ENCODE measurements at regions not wholly inside any gene's neighbourhood (a gene's known extent, or its start where the extent isn't known, plus 50 kb on each side); places are given as distances from the start of the nearest gene placed in this dataset.
"Not testable (repeated sequence)": the region's sequence is repeated elsewhere in the genome, so short reads cannot be mapped to it uniquely, and the experiment has no call there.

DNA sequence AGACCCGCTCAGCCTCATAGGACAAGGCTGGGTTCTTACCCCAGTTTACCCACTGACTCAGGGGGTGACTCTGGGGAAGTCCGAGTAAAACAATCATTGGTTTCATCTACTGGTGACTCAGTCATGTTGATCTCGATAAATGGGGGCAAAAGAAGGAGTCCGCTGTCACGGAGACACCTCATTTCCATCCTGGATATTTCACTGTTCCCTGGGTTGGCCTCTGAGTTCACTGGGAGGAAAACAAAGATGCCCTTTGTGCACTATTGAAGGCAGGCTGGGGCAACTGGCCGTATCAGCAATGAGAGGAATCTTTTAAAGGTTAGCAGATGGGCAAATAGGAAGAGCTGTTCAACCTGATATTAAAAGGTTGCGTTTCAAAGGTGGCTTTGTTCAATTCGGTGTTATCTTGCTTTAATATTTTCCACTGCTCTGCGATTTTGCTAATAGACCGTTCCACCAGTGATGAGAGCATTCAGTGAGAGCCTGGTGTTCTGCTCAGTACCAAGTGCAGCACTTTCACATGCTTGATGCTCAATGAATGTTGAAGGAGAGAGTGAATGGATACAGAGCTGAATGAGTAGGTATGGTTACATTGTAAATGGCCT, 110.2 kb upstream of the EGFLAM start:
- DNase-seq: no peak

DNA sequence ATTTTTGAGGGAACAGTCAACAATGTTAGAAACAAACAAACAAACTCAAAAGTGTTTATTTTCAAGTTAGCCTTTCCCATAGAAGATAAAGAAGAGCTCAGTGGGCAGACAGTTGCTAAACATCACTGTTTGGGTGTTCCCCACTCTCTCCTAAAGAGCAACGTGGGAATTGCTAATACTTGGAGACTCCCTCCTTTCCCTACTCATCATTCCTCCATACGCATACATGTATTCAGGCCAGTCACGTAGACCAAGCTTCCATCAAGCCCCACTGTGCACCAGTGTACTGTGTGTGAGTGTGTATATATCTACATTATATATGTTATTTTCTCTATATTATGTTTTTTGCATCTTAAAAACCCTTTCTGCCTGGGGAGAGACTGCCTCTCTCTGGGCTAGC, 115.0 kb upstream of the EGFLAM start:
- no peak for DNase-seq

DNA sequence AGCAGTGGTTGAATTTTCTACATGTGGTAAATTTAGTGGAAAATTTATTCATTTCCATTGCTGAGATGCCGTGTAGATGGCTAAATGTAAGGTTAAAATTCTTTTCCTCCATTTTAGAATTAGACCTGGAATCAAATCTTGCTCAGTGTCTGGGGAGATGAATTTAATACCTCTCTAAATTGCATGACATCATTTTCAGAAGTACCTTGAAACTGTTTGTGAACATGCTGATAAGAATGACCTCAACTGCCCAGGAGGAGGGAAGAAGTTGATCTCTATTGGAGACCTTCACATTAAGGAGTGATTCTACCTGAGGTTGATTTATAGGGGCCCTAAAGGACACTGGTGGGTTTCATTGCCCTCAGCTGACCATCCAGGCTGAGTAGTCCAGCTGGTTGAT, 116.7 kb upstream of the EGFLAM start:
- no peak for DNase-seq

DNA sequence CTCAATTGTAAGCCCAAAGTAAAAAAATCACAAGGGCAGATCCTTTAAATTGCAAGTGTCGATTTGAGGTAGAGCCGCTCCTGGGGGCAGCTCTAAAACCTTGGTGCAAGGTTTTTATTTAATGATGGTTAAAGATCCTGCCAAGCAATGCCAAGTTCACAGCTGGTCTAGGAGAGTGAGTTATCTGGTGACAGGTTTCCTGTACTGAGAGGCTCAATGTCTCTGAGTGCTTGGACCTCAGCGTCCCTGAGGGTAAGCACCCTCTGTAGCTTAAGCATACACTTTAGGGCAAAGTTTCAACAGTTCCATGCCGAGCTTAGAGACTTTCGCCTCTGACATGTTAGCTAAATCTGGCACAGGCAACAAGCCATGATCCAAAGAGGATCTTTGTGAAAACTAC, 119.8 kb upstream of the EGFLAM start:
- DNase-seq: no peak

DNA sequence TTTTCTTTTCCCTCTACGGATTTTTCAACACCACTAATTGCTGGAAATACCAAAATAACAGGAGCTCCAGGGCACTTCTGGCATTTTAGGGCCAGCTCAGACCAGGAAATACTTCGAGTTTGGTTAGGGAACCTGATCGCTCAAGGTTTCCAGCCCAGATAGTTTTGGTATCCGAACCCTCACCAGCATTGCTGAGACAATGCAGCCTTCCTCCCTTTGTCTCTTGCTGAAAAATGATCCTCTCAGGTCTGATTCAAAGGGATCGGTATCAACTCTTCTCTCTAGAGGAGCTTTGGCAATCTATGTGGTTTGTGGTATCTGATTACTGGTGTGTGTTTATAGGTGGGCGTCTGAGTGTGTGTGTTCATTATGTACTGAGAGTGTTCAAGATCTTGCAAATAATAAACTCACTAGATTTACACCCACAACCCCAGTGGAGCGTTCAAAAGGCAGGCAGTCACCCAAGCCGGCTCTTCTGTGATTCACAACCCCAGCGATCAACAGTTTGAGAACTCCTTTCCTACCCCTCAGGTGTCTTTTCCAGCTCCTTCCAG, 122.8 kb upstream of the EGFLAM start:
- no peak for DNase-seq

DNA sequence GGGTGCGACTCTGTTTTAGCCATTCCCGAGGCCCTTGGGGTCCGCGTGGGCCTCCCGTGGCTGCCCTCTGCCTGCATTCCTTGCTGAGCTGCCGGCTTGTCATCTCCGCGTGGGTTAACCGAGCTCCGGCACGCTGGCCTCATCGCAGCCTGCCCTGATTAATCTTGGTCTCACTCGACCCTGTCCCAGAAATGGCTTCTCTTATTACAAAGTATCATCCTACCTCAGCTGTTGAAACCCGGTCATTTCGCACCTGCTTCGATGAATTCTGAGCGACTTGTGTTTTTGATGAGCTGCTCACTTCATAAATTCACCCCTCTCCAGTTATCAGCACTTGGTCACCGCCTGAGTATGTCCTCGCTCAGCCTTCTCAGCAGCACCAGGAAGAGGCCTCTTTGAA, 123.5 kb upstream of the EGFLAM start:
- no peak for DNase-seq

DNA sequence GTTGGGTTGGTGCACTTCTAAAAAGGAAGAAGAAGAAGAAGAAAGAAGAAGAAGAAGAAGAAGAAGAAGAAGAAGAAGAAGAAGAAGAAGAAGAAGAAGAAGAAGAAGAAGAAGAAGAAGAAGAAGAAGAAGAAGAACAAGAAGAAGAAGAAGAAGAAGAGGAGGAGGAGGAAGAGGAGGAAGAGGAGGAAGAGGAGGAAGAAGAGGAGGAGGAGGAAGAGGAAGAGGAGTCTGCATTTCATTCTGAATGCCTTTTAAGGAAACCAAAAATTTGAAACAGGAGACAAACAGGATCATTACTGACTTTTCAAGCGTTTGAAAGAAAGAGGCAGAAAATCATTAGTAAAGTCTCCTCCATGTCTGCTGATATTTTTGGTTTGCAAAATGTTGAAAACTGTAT, 124.1 kb upstream of the EGFLAM start:
- DNase-seq: not testable (repeated sequence)

DNA sequence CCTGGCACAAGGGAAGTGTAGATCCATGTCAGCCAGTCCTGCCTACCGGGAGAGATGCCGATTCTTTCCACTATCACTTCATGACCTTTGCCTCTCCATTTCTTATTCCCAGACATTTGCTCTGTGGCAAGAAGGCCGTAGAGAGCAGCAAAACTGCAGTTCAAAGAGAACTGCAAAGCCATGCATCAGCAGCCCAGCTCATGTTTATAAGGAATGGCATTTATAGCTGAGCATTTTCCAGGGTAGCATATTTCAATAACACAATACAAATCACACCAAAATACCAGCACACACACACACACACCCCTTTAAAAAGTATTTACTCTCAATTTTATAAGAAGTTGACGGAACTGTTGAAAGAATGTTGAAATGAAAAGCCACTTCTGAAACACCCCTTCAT, 126.7 kb upstream of the EGFLAM start:
- no peak for DNase-seq

DNA sequence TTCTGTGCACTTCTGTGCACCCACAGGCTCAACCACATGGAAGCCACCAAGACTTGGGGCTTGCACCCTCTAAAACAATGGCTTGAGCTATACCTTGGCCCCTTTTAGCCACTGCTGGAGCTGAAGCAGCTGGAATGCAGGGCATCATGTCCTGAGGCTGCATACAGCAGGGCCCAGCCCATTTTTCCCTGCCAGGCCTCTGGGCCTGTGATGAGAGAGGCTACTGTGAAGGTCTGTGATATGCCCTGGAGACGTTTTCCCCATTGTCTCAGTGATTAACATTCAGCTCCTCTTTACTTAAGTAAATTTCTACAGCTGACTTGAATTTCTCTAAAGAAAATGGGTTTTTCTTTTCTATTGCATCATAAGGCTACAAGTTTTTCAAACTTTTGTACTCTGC, 134.0 kb upstream of the EGFLAM start:
- no peak for DNase-seq

DNA sequence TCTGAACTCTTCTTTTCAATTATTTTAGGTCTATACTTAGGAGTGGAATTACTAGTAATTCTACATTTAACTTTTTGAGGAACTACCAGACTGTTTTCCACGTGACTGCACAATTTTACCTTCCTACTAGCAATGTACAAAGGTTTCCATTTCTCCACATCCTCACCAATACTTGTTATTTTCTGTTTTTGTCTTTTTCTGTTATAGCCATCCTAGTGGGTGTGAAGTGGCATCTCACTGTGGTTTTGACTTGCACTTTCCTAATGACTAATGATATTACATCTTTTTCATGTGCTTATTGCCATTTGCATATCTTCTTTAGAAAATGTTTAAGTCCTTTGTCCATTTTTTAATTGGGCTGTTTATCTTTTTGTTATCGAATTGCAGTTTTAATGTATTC, 136.9 kb upstream of the EGFLAM start:
- DNase-seq: peak; percentile 29

DNA sequence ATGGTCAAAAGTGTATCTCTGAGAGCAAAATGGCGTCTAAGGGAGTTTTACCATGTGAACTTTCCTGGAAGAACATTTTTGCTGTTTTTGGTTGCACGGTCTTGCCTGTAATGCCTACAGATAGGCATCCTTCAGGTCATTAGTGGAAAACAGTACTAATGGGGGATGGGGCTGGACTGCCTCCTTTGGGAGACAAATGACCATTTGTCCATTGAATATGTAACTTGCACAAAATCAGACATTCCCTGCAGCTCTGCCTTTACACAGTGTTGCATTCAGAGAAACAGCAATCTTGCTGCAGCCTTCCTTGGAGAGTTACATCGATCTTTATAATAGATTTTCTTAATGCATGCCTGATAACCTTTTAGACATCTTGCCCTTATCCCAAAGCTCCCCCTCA, 138.5 kb upstream of the EGFLAM start:
- DNase-seq: no peak

DNA sequence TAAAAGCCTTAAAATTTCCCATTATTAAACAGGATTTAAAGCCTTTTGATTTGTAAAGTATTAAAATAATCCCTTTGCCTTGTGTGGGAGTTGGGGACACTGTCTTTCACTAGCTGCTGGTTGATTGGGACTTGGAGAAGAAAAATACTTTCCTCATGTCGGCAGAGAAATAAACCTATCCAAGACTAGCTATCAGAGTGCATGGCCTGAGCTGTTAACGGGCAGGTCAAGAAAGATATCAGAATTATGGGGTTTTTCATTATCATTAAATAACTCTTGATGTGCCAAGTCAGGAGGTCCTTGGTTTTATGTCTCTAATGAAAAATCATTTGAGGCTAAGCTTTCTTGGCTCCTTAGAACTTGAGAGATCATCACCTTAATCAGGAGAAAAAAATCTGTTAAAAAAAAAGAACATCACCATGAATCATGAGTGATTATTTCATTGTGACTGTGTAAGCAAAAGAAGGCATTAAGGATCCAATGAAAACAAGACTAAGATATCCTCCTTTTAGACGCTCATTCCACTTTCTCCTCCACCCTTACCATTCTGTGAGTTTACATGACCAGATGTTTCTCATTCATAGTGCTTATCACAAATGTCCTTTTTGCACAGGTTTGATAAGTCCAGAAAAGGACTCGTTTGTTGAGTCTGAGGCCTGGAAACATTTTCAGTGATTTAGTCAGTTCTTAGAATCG, 140.4 kb upstream of the EGFLAM start:
- DNase-seq: no peak

DNA sequence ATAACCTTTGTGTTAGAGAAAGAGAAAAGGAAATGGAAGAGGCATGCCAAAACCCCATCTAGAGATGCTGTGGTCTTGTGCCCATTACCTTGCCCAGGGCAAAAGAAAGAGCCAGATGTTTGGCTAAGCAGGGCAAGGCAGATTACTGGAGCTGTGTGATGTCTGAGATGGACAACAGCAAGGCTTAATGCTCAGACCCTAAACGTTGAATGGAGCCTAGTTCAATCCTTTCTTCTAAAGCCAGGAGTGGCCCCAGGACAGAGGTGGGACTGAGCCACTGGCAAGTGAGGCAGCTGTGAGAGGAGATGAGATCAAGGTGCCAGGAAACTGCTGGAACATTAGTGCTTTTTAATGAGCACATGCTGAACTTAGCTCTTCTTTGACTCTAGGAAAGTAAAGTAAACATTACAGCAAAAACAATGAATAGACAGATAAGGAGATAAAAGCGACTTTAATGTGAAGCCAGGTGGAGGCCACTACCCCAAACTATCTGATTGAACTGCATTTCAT, 143.0 kb upstream of the EGFLAM start:
- no peak for DNase-seq

DNA sequence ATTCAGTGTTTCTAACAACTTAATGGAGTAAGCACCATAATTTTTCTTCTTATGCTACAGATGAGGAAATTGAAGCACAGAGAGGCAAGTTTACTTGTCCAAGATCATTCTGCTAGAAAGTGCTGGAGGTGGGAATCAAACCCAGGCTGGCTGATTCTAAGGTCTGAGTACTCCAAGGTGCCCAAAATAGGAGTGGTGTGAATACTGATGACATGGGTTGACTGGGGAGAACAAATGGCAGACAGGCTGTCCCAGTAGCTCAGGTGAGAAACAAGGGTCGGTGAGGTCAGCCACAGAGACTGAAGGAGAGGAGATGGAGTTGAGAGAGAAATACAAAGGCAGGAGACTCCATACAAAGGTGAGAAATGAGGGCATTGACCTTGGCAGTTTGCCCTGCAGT, 144.5 kb upstream of the EGFLAM start:
- no peak for DNase-seq

DNA sequence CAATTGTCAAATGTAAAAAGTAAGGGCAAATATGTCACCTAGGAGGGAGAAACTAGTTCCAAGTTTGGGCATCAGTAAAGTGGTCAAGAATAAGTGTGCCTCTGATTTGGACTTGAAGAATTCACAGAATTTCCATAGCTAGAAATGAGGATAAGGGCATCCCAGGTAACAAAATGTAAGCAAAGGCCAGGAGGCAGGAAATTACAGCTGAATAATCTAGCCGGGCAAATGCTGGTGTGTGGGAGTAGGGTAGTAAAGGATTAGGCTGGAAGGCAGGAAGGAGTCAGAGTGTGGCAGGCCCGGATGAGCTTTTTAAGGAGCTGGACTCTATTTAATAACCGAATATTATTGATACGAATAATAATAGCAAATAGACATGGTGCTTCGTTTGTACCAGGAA, 144.9 kb upstream of the EGFLAM start:
- no peak for DNase-seq

DNA sequence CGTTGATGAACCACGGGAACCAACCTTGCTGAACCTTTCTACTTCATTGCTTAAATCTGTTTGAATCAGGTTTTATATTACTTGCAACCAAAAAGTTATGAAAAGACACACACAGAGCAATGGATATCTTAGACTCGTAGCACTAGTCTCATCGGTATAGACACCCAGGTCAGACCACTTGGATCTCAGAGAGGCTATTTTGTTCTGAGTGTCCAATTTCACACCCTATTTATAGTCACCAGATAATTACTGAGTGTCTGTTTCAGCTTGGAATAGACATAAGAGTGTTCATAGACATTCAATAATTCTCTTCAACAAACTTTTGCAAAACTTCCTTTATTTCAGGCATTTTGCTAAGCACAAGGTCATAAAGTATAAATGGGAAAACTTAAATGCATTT, 145.4 kb upstream of the EGFLAM start:
- DNase-seq: no peak

DNA sequence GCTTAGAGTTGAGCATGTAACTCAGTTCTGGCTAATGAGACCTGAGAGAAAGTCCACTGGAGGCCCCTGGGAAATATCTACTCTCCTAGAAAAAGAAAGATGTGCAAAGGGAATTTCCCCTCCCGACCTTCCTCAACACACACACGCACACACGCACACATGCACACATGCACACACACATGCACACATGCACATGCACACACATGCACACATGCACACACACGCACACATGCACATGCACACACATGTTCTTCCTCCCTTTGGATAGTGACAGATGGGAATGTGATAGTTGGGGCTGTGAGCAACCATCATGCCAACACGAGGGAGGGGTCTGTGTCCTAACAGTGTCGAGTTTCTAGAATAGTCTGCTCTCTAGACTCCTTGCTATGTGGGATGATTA, 148.2 kb upstream of the EGFLAM start:
- no peak for DNase-seq

DNA sequence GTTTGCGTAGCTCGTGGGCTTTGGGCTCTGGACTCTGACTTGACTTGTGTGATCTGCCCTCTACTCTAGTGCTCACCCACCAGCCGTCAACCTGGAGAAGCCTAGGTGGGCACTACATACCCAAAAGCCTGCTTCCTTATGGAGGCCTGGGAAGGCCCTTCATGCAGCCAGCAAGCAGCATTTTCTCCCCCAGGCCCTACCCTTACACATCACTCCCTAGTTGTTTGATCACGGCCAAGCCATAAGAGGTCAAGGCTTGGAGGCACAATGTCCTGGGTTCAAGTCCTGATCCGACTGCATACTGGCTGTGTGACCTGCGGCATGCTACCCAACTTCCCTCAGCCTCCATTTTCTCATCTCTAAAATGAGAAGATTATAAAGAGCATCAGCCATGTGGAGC, 151.3 kb upstream of the EGFLAM start:
- DNase-seq: no peak

DNA sequence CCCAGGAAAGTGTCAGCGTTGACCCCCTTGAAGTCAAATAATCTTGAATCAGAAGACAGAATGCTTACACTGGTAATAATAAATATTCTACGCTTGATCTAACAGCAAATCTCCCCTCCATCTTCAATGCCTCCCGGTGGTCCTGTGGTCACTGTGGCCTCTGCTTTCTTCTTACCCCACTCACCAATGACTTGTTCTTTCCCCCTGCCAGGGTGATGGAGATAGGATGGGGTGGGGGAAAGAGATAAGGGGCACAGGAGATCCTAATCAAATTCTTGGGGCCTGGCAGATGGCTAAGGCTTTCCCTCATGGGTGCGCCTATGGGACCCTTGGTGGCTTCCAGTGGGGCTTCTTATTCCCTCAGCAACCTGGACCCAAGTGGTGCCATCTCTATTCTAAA, 152.6 kb upstream of the EGFLAM start:
- no peak for DNase-seq

DNA sequence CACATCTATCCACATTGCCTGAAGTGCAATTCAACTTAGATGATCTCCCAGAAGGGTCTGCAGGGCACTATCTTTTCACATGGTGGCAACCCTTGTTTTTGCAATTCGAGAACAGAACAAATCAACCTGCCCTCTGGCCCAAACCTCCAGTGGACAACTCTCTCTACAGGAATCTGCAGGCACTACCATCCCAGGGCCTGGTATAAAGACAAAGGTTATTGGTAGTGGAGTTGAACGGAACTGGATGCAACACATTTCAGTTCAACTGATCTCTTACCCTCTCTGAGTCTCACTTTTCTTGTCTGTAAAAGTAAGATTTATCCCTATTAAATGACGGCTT, 153.2 kb upstream of the EGFLAM start:
- DNase-seq: no peak

DNA sequence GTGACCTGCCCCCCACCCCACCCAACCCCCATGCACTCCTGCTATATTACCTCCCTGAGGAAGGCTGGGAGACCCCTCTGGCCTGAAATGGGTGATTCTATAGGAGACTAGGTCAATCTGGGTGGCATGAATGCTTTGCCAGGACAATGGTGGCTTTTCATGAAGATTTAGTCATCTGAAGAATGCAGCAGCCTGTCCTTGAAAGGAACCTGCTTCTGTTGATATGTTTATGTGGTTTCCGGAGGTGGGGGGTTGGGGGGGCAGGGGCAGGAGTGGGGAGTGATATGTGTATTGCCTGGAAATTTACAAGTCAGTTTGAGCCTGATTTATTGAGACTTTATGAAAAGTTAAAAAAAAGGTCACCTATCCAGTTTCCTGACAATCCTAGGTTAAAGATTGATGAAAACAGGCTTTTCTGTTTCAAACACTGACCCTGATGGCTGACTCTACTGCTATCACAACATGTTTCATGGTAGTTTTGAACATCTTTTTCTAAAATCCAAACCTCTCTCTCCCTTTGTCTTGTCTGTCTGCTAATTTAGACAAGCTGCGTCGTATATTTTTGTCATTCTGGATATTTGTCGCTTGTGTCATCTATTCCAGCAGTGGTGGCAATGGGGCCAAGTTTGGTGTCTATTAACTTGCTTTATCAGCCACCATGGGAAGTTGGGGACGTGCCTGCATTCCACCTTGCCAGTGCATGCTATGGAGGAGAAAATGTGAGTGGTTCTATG, 153.7 kb upstream of the EGFLAM start:
- DNase-seq: no peak

DNA sequence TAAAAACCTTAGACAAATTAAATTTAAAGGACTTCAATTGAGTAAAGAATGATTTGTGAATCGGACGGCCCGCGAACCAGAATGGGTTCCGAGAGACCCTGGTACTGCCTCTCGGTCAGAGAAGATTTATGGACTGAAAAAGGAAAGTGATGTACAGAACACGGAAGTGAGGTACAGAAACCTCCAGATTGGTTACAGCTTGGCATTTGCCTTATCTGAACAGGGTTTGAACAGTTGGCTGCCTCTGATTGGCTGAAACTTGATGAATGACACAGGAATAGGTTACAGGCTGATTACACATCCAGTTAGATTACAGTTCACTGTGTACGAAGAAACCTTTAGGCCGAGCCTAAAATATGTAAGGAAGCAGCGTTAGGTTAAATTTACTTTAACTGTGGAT, 156.5 kb upstream of the EGFLAM start:
- no peak for DNase-seq

DNA sequence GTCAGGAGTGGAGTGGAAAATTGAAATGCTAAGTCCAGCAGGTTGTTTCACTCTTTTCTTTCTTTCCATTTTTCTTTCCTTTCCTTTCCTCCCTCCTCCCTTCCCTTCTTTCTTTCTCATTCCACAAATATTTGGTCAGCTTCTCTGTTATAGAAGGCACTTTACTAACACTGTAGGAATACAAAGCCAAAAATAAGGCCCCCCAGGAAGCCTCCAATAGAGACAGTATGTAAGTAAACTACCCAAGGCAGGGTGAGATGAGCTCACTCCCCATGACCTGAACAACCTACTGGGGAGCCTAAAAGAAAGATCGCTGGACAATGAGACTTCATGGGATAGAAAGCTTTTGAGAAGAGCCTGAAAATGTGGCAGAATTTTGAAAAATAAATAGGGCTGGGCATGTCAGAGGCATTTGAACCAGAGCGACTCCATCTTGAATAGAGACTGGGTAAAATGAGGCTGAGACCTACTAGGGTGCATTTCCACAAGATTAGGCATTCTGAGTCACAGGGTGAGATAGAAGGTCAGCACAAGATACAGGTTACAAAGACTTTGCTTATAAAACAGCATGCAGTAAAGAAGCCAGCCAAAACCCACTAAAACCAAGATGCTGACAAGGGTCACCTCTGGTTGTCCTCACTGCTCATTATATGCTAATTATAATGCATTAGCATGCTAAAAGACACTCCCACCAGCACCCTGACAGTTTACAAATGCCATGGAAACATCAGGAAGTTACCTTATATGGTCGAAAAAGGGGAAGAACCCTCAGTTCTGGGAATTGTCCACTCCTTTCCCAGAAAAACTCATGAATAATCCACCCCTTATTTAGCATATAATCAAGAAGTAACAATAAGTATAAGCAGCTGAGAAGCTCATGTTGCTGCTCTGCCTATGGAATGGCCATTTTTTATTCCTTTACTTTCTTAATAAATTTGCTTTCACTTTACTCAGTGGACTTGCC, 158.9 kb upstream of the EGFLAM start:
- DNase-seq: no peak

Data from activated CD4-positive, alpha-beta T cell treated with anti-CD3 and anti-CD28 coated beads, Interleukin-10, Interleukin-2, amounts not matched to agents 100 ng/mL and 50 ng/mL, durations not matched to agents 16 hours and 8 hours (primary cell).